Jurkat, Clone E6-1 (cell line): ENCODE measurements at regions not wholly inside any gene's neighbourhood (a gene's known extent, or its start where the extent isn't known, plus 50 kb on each side); places are given as distances from the start of the nearest gene placed in this dataset.

ENCODE experiments used
- DNase-seq: peaks from one replicate; pipeline ENCODE4 v3.0.0-alpha.2; 2011; ENCODE audit warnings: low read depth, low spot score
- H3K4me3 ChIP-seq: 2 replicates; pipeline ENCODE4 v1.5.1; 2011; ENCODE audit warnings: mild to moderate bottlenecking, low read length, control low read depth, moderate library complexity

DNA sequence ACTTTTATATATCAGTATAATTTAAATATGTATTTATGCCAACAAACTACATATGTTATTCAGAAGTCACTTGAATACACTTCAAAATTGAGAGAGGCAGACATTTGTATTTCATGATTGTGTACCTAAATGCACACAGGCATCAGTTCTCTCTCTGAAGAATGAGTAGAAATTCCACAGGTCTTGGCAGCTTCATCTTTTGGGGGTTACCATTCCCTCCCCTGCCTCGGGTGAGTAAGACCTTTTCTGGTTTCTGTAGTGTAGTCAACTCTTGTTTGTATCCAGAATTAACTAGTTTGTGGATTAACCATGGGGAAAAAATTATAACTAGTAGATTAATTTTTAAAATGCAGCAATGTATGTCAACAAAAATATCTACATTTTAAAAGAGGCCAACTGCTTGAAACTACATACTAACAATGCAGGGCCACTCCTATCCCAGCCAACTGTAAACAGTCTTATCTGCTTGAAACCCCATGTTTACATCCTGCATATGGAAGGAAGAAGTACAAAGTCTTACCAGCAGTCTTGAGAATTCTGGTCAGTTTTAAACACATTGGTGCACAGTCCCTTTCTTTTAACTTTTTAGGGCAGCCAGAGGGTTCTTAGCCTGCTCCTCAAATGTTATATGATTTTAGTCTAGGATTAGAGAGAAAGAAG is 339.6 kb upstream of the KIF2A start:
- no peak overlapping the region for H3K4me3 ChIP-seq
- no peak for DNase-seq

DNA sequence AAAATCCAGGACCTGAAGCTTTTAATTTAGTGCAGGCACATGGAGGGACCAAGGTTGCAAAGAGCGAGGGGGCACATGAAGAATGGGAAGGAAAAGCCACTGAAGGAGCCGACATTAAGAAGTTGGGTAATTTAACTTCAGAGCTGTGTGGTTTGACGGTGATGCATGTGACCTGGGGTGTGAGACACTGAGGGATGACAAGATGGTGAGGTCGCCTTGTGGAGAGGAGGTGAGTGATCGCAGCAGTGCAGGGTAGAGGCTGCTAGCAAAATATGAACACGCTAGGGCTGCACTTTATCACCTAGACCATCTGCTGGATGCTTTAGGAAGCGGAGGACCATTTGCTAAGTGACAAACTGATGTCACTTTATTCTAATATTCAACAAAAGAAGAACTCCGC is 339.0 kb upstream of the KIF2A start:
- DNase-seq = peak; percentile 18
- H3K4me3 ChIP-seq = no peak overlapping the region

DNA sequence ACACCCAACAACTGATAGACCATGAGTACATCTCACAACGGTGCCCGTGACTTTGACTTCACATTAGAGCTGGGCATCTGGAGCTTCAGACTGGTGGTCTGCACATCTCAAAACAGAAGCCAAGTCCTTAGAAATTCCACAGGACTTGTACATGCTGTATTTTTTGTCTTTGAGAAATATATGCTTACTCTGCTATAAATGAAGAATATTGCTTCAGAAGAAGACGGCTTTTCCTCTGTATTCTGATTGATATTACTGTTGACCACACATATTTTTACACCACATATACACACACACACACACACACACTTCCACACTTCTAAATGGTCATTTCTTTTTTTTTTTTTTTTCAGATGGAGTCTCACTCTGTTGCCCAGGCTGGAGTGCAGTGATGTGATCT is 338.3 kb upstream of the KIF2A start:
- DNase-seq = no peak
- no peak overlapping the region for H3K4me3 ChIP-seq

DNA sequence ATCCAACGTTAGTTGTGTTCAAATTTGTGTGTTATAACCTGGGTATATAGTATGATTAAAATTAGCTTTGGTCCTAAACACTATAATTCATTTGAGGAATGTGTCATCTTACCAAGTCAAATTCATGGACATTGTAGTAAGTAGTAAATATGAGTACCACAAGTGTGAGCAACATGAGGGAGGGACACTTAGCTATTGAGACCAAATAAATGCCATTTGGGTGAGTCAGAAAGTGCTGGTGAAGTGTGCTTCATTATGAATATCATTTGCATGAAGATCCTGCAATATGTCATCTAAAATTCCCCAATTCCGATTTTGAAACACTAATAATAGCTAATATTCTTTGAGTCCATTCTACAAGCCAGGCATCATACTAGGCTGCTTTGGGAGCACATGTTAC is 336.7 kb upstream of the KIF2A start:
- H3K4me3 ChIP-seq = no peak overlapping the region
- DNase-seq = no peak

DNA sequence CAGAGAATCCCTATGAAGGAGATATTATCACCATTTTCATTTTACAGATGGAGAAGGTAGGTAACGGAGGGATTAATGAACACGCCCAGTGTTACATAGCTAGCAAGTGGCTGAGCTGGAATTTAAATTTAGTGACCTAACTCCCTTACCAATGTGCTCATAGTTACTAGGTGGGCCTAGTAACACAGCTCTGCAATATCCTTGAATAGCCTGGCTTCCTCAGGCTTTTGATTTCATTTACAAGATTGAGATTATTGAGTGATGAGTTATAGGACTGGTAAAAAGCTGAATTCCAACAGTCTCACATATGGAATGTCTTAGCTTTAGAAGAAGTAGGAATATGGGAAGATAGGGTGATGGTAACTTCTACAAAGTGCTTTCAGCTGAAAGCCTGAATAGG is 336.3 kb upstream of the KIF2A start:
- no peak overlapping the region for H3K4me3 ChIP-seq
- DNase-seq = no peak

DNA sequence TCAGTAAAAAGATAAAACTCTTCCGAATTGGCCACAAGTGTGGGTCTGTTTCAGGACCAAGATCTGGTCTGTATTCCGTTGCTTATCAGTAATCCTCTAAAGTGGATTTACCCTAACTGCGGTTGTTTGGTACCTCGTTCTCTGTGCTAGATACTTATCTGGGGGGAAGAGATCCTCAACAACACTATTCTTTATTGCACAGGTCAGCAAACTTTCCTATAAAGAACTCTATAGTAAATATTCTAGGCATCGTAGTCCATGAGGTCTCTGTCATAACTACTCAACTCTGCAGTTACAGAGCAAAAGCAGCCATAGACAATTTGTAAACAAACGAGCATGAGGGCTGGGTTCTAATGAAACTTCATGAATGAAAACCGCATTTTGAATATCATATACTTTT is 335.8 kb upstream of the KIF2A start:
- no peak overlapping the region for H3K4me3 ChIP-seq
- no peak for DNase-seq

DNA sequence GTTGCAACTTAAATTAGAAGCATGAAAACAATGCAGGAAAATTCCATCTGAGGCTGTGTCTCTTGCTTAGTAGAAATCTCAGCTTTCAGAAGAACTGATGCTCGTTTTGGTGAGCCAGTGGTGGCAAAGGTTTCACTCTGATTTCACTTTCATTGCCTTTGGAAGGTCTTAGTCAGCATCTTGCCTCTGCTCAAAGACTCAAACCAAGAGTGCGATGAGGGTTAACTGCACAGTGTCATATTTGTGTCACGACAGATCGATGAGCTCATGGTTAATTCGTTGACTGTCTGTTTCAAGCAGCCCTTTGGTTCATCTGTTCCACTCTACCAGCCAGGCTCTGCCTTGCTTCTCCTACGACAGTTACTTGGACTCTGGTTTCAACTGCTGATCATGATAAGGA is 331.3 kb upstream of the KIF2A start:
- H3K4me3 ChIP-seq = no peak overlapping the region
- no peak for DNase-seq

DNA sequence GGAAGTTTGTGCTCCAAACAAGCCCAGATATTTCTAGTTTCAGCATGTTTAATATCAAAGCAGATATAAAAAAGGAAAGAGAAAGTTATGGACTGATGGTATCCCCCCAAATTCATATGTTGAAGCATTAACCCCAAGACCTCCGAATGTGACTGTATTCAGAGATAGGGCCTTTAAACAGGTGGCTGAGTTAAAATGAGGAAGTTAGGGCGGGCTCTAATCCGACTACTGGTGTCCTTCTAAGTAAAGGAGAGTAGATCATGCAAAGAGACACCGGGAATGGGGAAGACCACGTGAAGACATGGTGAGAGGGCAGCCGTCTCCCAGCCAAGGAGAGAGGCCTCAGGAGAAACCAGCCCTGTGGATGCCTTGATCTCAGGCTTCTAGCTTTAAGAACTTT is 324.1 kb upstream of the KIF2A start:
- no peak overlapping the region for H3K4me3 ChIP-seq
- DNase-seq = no peak

DNA sequence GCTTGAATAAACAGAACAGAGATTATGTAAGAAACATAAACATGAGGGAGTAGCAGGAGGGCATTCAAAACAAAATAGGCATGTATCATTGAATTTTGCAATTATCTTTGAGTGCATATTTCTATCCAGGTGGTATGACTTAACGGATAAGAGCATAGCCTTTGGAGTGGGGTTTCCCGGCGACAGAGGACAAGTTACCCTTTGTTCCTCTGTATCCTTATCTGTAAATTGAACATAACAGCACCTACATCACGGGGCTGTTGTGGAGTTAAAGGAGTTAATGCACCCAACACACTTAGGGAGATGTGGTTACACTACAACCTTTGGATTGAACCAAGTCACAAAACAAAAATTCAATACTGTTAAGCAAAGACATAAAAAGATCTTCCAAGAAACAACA is 314.6 kb upstream of the KIF2A start:
- DNase-seq = no peak

DNA sequence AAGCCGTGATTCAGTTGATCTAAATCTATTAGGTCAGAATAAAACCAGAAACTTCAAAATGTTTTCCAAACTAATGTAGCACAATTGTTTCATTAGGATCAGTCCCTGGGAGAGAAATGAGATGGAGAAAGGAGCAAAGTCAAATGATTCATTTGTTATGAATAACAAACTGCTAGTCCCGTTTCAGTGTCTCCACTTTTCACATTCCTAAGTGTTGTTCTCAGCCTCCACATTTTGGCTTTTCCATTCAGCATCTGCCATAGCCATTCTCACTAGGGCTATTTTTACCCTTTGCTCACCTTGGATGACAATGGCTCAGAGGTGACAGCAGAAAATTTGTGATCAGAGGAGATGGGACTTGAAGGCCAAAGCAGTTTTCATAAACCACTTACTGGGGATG is 314.1 kb upstream of the KIF2A start:
- no peak for DNase-seq
- no peak overlapping the region for H3K4me3 ChIP-seq

More for the DNA sequence above, 314.6 kb upstream of the KIF2A start:
- H3K4me3 ChIP-seq = no peak overlapping the region

DNA sequence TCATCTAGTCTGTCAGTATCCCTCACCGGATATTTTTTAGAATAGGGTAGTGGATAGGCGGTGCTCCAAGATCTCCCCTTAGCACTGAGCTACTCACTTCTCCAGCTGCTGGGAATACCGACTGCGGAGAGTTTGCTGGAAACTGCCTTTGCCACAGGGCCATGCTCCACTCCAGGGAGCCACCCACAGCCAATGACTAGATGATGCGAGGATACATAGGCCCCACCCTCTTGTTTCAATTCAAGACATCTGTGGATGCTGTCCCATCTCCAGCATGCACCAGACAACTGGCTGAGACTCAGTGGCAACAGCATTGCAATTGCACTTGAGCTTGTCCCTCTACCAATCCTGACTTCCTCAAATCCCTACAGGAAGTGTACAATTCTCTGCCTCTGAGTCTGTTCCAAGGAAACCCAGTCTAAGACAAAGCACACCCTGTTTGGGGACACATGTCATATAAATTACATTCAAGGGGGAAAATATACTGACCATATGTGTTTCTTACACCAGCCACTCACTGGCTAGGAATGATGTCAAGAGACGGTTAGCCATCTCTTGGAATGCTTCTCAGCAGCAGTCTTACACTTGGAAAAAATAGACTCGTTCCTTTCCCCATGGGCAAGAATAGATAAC is 312.6 kb upstream of the KIF2A start:
- DNase-seq = no peak
- H3K4me3 ChIP-seq = no peak overlapping the region

DNA sequence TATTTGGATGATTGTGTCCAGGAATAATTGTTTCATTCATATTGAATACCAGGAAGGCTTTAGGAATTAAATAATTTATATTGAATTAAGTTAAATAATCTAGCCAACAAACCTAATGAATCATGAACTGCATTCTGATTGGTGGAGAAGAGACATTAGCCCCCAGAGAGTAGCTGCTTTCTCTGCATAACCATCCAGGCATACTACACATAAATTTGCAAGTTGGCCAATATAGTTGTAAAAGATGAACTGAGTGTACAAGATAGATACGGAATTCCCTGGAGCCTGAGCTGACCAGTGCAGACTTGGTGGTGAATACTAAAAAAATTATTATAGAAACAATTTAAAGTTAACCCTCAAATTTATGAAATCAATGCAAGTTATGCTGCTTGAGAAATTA is 311.8 kb upstream of the KIF2A start:
- H3K4me3 ChIP-seq = no peak overlapping the region
- no peak for DNase-seq

DNA sequence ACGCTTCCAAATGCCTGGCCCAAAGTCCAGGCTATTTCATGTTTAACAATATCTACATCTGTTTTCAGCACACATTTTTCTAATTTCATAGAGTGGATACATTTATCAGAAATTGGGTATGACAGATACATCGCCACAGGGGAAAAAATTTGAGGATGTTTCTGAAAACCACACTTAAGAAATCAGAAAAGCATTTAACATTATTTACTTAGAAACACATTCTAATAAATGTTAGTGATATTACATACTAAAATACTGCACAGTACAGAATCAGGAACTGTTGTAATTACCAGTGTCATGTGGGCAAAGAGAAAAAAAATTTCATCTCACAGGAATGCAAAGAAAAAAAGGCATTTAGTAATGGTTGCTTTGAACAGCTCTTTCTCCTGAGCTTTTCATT is 310.5 kb upstream of the KIF2A start:
- H3K4me3 ChIP-seq = no peak overlapping the region

DNA sequence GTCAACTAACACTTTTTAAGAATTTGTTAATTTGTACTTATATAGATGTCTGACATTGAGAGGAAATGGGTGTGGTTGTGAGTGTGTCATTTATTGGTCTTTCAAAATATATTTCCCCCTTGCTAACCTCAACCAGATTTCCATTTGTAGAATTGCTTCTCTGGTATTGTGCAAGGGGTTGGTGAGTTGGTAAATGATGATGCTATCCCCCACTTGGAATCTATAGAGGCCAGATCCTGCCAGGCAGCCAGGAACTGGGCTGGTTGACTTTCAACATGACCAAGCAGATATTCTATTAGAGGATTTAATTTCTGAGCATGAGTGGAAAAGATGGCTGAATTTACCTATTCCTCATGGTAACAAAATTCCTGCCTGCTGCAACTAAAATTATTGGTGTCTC is 306.6 kb upstream of the KIF2A start:
- DNase-seq = no peak
- no peak overlapping the region for H3K4me3 ChIP-seq

More for the DNA sequence above, 310.5 kb upstream of the KIF2A start:
- no peak for DNase-seq

DNA sequence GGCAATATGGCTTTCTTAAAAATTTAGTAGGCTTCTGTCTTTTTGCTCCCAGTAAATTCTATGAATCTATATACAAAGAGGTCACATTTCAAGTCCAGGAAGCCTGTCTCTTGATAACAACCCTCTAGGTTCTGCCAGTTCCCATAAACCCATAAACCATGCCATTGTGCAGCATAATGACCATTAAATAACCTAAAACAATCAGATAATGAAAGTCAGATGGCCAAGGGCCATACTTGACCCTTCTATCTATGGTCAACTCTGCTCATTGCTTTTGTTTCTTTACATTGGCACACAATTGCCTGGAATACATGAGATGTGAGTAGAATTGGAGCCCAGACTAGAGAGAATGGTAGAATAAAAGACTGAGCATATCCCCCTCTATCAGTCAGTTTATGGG is 305.4 kb upstream of the KIF2A start:
- H3K4me3 ChIP-seq = no peak overlapping the region
- DNase-seq = no peak

DNA sequence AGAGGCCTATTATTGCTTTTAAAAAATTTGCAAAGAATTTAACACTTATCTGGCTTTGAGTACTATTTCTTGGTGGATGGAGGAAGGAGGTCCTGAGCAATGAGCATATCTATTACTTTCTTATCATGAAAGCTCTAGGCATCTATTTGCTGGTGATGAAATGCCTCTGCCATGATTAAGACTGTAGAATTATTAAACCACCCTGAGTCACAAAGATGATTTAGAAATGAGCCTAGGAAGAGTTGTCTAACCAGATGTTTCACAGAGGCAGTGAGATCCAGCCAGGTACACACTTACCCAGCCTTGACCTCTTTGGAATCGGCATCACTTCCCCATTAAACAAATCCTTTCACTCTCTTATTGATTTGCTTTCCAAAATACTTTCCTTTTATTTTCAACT is 304.4 kb upstream of the KIF2A start:
- no peak for DNase-seq
- H3K4me3 ChIP-seq = no peak overlapping the region

DNA sequence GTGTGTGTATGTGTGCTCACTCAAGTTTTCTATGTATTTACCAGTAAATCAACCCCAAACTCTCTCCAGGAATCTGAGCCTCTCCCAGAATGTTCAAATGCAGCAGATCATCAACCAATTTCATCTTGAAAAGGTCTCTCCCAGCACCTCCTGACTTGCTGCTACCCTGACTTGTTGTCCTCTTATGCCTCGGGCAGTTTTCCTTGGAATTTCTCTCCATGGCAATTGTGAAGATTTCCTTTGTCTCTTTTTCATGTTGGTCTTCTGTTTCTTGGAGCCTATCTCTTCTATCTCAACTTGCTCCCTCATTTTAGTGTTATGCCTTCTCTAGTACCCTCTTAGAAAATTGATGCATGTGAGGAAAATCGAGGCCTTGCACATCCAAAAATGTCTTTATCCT is 303.6 kb upstream of the KIF2A start:
- no peak overlapping the region for H3K4me3 ChIP-seq
- DNase-seq = no peak

DNA sequence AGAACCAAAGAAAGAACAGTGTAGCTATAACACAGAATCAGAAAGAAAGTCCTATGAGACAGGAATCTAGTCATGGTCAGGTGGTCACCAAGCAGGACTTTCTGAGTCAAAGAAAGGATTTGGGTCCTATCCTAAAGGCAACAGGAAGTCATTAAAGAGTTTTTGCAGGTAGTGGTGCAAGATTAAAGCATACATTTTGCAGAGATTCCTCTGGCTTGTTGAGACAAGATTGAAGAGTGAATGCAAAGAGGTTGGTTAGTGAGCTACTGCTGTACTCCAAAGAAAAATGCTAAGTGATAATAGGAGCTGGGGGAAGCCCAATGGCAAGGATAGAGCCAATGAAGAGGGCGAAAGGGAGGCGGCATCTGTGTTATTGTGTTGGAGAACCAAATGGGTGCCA is 300.5 kb upstream of the KIF2A start:
- no peak for DNase-seq
- no peak overlapping the region for H3K4me3 ChIP-seq

DNA sequence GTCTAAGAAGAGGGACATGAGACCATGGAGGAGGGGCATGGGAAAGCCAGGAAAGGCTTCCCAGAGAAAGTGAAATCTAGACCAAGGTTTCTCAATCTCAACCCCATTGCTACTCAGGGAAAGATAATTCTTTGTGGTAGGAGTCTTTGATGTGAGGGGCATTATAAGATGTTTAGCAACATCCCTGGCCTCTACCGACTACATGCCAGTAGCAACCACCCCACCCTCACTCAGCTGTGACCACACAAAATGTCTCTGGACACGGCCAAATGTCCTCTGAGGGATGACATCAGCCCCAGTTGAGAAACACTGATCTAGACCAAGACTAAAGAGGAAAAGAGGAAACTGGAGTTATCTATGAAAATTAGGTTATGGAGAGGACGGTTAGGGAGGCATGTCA is 298.5 kb upstream of the KIF2A start:
- H3K4me3 ChIP-seq = no peak overlapping the region
- DNase-seq = no peak

DNA sequence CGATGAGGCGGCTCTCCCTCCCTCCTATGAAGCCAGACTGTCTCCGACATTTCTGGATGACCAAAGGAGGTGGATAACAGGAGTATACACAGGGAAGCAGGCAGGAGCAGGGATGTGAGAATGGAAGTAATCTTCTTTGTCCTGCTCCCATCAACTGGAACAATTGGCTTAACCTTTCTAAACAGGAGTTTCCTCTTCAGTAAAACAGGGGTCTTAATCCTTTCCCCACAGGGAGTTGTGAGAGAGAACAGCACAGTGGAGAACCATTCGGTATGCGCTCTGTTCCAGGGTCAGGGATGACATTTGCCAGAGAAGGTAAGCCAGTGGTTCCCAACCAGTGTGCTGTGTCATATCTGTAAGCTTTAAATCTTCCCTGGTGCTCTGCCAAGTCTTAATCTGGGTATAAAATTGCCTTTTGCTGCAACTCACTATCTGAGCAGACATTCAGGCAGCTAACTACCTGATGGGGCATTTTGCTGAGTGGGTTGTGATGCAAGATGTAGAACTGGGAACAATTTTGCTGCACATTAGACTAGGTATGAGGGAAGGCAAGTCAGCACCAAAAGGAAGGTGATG is 294.8 kb upstream of the KIF2A start:
- DNase-seq = no peak
- no peak overlapping the region for H3K4me3 ChIP-seq

DNA sequence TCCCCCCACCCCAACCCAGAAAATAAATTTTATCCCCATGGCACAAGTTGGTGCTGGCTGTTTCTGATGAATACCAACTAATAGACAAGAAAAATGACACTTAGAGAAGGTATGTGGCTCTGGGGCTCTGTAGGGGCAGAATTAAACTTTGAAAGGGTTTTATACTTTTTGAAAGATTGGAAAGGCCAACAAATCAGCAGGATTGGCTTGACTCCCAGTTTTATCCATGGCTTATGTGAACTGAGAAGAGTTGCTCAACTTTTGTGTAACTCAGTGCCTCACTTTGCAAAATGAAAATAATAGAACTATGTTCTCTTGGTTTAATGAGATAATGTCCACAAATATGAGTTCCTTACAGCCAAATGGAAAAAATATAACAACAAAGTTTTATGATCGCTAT is 288.9 kb upstream of the KIF2A start:
- no peak overlapping the region for H3K4me3 ChIP-seq
- DNase-seq = no peak
